ENCODE measurements at regions not wholly inside any gene's neighbourhood (a gene's known extent, or its start where the extent isn't known, plus 50 kb on each side); places are given as distances from the start of the nearest gene placed in this dataset.

DNA sequence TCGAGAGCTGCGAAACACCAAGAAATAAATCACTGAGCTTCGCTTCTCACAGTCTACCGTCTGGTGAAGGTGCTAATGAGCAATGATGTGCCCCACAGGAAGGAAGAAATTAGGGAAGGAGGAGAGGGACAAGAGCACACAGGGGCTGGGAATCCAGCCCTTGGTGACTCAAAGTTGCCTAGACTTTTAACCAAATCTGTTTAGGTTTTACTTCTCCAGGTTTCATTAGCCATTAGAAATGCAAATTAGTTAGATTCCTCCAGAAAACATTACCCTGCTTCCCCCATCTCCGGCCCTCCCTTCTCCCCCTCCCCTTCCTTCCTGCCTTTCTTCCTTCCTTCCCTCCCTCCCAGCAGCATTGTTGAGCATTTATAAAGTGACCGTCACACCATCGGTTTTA is 59.3 kb upstream of the UBE2E1 start:
- TF ChIP-seq CTCF (IDR thresholded peaks at IDR 0.05): no peak
- TF ChIP-seq POLR2A (IDR thresholded peaks at IDR 0.05): no peak

Data from breast epithelium (tissue), 3 donors.